DND-41 (cell line): ENCODE measurements at regions not wholly inside any gene's neighbourhood (a gene's known extent, or its start where the extent isn't known, plus 50 kb on each side); places are given as distances from the start of the nearest gene placed in this dataset.

Source experiments
- ATAC-seq: fragments of 200-7000 bp; cut with Tn5 transposase; 3 replicates; pipeline ENCODE4 v1.9.1; 2021; ENCODE audit warnings: low read depth; ENCODE audit not compliant: insufficient read depth
- DNase-seq: peaks from one replicate; pipeline ENCODE4 v3.0.0-alpha.2; 2020
- H2AFZ ChIP-seq: 2 replicates; pipeline ENCODE4 v1.6.0; 2012; ENCODE audit warnings: low read depth, low read length
- H3K27ac ChIP-seq: 2 replicates; pipeline ENCODE4 v1.5.1; 2012; ENCODE audit warnings: low read length, inconsistent platforms
- H3K27me3 ChIP-seq: fragments of 200-600 bp; sonication (generic); 2 replicates; pipeline ENCODE4 v1.6.0; 2012; ENCODE audit warnings: low read length, mild to moderate bottlenecking, inconsistent platforms; ENCODE audit not compliant: insufficient read depth, poor library complexity
- H3K36me3 ChIP-seq: 2 replicates; pipeline ENCODE4 v1.5.1; 2012; ENCODE audit warnings: low read length, inconsistent platforms; ENCODE audit not compliant: insufficient read depth
- H3K4me1 ChIP-seq: 2 replicates; pipeline ENCODE4 v1.5.1; 2012; ENCODE audit warnings: mild to moderate bottlenecking, low read length; ENCODE audit not compliant: insufficient read depth
- H3K4me2 ChIP-seq: 2 replicates; pipeline ENCODE4 v1.6.0; 2012; ENCODE audit warnings: mild to moderate bottlenecking, moderate library complexity, low read length, inconsistent platforms; ENCODE audit not compliant: insufficient read depth
- H3K4me3 ChIP-seq, 2 experiments: fragments of 200-600 bp in 1 of 2; shearing (Covaris generic) in 1 of 2; 2 replicates each; pipeline ENCODE4 v1.5.1; 2012 to 2016; ENCODE audit warnings: inconsistent platforms in 2 of 2, low read length in 2 of 2, mild to moderate bottlenecking in 2 of 2, low read depth in 1 of 2, moderate library complexity in 1 of 2
- H3K79me2 ChIP-seq: 2 replicates; pipeline ENCODE4 v1.6.0; 2012; ENCODE audit warnings: low read length, inconsistent platforms; ENCODE audit not compliant: insufficient read depth
- H3K9ac ChIP-seq: 2 replicates; pipeline ENCODE4 v1.6.0; 2012; ENCODE audit warnings: low read depth, mild to moderate bottlenecking, inconsistent platforms, low read length, moderate library complexity
- H3K9me3 ChIP-seq: 2 replicates; pipeline ENCODE4 v1.5.1; 2012; ENCODE audit warnings: low read length, moderate library complexity, mild to moderate bottlenecking, inconsistent platforms; ENCODE audit not compliant: insufficient read depth, severe bottlenecking
- H4K20me1 ChIP-seq: 2 replicates; pipeline ENCODE4 v1.6.0; 2012; ENCODE audit warnings: low read length; ENCODE audit not compliant: insufficient read depth
- EZH2 ChIP-seq: IDR thresholded peaks from 3 replicates; pipeline ENCODE4 v1.6.1; 2012; ENCODE audit warnings: borderline replicate concordance, low read depth, mild to moderate bottlenecking, moderate library complexity, low read length, inconsistent platforms; ENCODE audit not compliant: severe bottlenecking
- TF ChIP-seq, protein P1 (sequence below): IDR thresholded peaks from 2 replicates; pipeline ENCODE4 v1.5.1; 2012; ENCODE audit warnings: borderline replicate concordance, low read length, moderate library complexity, mild to moderate bottlenecking; ENCODE audit not compliant: poor library complexity, severe bottlenecking; ENCODE audit errors: extremely low read depth

DNA sequence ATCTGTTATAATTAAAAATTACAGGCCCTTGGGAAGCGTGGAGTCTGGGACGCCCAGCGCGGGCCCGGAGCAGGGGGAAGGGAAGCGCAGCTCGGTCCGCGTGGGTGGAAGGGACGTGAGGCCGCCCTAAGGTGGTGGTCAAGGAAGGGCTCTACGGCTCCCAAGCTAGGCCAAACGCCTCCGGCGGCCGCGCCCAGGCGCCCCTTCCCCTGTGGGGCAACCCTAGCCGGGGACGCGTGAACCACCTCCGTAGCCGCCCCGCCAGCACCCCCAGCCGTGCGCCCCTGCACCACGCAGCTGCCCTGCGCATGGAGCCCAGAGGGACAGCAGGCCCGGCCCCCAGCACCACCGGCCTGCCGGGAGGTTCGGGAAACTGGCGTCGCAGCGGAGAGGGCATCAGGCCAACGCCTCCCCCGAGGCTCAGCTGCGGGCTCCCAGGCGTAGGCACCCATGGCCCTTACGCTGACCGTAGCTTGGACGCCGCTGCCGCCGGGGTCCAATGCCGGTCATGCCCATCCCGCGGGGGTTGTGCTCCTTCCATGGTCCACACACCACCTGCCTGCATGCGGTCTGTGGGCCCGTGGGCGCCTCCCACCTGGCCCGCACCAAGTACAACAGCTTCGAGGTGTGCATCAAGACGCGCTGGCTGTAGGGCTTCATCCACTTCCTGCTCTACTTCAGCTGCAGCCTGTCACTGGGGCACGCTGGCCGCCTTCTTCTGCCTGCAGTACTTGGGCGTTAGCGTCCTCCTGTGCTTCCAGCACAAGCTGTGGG, 166.7 kb downstream of the SEPTIN7 start:
- ATAC-seq (no peak), DNase-seq (no peak)
- Histone ChIP-seq H3K9me3 (no peaks in the 10 kb centered on the region), H3K27ac (no peak overlapping the region), H3K27me3 (no peaks in the 10 kb centered on the region), H3K36me3 (no peaks in the 10 kb centered on the region), H3K4me2 (no peak overlapping the region), H3K9ac (no peak overlapping the region), H3K79me2 (no peaks in the 10 kb centered on the region), H4K20me1 (no peaks in the 10 kb centered on the region), H3K4me1 (no peaks in the 10 kb centered on the region), H2AFZ (no peak overlapping the region), H3K4me3 (no peak overlapping the region)
- TF ChIP-seq, protein P1, sequence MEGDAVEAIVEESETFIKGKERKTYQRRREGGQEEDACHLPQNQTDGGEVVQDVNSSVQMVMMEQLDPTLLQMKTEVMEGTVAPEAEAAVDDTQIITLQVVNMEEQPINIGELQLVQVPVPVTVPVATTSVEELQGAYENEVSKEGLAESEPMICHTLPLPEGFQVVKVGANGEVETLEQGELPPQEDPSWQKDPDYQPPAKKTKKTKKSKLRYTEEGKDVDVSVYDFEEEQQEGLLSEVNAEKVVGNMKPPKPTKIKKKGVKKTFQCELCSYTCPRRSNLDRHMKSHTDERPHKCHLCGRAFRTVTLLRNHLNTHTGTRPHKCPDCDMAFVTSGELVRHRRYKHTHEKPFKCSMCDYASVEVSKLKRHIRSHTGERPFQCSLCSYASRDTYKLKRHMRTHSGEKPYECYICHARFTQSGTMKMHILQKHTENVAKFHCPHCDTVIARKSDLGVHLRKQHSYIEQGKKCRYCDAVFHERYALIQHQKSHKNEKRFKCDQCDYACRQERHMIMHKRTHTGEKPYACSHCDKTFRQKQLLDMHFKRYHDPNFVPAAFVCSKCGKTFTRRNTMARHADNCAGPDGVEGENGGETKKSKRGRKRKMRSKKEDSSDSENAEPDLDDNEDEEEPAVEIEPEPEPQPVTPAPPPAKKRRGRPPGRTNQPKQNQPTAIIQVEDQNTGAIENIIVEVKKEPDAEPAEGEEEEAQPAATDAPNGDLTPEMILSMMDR: no peak

DNA sequence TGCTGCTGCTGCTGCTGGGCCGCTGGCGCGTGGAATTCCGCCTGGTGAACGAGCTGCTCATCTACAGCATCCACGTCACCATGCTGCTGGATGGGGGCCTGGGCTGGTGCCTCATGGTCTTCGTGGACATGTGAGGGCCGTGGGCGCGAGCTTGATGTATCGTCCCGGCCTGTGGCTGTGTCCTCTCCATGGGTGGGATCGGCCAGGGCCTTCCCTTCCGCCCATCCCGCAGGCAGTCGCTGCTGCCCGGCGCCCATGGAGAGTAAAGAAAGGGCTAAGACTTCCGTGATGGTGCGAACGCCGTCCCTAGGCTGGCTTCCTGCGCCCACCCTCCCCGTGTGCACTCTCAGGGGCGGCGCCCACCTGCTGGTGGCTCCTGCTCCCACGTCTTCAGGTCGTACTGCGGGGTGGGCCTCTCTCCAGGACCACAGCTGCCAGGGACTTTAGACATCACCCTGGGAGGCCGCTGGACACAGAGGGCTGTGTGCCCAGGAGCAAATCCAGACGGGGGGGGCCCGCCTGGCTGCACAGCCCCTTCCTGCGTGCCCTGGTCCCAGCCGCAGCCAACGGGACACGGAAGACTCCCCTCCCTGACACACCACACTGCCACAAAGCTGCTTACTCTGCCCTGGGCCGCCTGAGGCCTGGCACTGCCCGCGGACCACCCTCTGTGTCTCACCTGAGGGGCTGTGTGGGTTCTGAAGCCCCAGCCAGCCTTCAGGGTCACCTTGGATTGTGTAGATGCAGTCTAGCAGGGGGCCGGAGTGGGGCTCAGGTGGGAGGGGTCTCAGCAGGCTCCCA, 167.5 kb downstream of the SEPTIN7 start:
- Histone ChIP-seq H3K4me1 (no peaks in the 10 kb centered on the region), H3K4me3 (no peak overlapping the region), H3K79me2 (no peaks in the 10 kb centered on the region), H3K9me3 (no peaks in the 10 kb centered on the region), H3K9ac (no peak overlapping the region), H3K4me2 (no peak overlapping the region), H3K27me3 (no peaks in the 10 kb centered on the region), H2AFZ (no peak overlapping the region), H3K27ac (no peak overlapping the region), H3K36me3 (no peaks in the 10 kb centered on the region), H4K20me1 (no peaks in the 10 kb centered on the region)
- ATAC-seq (no peak), DNase-seq (no peak)
- TF ChIP-seq, protein P1: no peak
- no peak for TF ChIP-seq EZH2

DNA sequence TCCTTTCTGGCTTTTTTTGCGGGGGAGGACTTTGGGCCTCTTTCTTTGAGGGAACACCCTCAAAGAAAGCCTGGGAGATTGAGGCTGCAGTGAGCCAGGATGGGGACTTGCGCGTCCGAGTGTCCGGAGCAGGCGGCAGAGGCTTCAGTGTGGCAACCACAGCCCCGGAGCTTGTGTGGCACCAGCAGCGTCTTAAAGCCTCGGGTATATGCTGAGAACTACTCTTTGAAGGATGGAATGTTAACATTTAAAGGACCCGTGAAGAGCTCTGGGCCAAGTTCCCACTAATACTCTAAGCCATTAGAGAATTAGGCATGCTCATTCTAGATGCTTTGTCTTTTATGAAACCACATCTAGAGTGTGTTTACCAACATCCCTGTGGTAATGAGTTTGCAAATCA, 168.2 kb downstream of the SEPTIN7 start:
- Histone ChIP-seq H3K4me3 (no peak overlapping the region), H4K20me1 (no peaks in the 10 kb centered on the region), H3K79me2 (no peaks in the 10 kb centered on the region), H3K36me3 (no peaks in the 10 kb centered on the region), H3K4me2 (no peak overlapping the region), H3K27me3 (no peaks in the 10 kb centered on the region), H3K9ac (no peak overlapping the region), H2AFZ (no peak overlapping the region), H3K9me3 (no peaks in the 10 kb centered on the region), H3K27ac (no peak overlapping the region), H3K4me1 (no peaks in the 10 kb centered on the region)
- DNase-seq (no peak), ATAC-seq (no peak)
- TF ChIP-seq, protein P1: no peak
- TF ChIP-seq EZH2: no peak
